Iris pigment epithelial cell (primary cell): ENCODE measurements at regions not wholly inside any gene's neighbourhood (a gene's known extent, or its start where the extent isn't known, plus 50 kb on each side); places are given as distances from the start of the nearest gene placed in this dataset.

Experiments used
- DNase-seq: peaks from one replicate; pipeline ENCODE4 v3.0.0-alpha.2; 2011; ENCODE audit warnings: low read depth

DNA sequence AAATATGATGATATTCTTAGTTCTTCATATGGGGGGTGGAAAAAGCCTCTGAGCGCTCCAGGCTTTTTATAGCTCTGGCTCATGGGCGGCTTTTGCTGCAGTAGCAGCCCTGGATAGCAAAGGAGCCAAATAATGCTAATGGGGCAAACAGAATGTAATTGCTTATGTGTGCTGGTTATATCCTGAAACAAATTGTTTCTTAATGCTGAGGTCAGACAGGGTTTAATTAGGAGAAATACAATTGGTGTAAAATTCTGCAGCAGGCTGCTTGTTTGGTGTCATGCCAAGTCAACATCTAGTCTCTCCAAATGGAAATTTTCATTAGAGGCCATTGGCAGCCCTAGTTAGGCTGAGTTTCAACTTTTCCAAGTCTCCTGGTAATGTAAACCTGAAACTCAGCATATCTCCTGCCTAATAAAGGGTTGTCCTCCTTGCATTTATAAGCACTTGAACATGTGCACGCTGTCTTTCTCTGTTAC lies 530.1 kb upstream of the NOX3 start:
- no peak for DNase-seq

DNA sequence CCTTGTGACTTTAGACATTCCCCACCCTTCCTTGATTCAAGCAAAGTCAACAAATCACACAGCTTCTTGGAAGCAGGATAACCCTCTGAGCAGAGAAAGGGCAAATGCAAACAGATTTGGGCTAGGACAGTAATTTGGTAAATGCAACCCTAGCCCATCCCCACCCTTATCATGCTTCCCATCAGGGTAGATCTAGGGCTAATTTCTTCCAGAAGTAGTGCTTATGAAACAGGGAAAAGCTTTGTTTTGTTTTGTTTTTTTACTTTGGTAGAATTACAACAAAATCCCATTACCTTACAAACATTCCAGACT lies 525.1 kb upstream of the NOX3 start:
- no peak for DNase-seq

DNA sequence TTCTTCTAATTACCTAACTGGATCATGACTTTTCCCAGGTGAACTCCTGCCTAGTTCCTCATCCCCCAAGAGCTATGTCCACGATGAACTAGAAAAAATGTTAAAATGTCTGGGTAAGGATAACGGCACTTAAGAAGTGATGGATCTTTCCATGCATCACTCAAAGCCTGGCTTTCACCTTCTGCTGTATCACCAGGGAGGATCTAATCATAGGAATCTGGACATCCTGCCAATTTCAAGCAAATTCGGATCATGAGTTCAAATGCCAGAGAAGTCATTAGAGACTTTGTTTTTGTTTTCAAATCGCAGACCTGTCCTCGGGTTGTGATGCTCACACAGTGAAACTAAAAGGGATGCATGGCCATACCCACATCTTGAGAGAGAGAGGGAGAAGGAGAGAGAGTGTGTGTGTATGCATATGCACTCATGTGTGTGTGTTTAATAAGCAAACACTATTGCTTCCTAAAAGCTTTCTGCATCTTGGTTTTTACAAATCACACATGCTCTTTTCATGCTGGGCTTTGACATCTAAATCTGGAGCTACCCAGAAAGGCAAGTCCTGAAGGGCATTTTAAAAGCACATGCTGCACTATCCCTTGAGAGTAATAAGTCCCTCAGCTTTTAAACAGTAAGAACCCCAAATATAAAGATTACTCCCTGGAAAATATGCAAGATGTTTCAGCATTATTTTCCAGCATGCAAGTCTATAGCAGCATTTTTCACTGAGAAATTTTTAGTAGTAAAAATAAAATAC lies 524.6 kb upstream of the NOX3 start:
- DNase-seq = no peak

DNA sequence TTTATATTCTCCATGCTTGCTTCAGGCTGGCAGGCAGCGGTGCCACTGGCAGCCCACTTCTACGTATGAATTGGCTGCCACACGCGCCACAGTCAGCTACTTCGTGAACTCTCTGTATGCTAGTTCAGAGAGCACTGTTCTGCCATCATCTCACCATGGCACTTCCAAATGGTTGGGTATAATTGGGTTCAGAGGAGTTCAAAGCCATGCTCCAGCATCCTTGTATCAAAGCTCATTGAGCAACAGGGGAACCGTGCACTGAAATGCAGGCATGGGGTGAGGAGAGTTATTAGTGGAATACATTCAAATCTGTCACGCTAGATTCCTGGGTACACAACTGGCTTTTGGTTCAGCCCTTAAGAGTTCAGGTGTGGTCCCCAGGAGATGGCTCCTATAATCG lies 519.9 kb upstream of the NOX3 start:
- DNase-seq = no peak

DNA sequence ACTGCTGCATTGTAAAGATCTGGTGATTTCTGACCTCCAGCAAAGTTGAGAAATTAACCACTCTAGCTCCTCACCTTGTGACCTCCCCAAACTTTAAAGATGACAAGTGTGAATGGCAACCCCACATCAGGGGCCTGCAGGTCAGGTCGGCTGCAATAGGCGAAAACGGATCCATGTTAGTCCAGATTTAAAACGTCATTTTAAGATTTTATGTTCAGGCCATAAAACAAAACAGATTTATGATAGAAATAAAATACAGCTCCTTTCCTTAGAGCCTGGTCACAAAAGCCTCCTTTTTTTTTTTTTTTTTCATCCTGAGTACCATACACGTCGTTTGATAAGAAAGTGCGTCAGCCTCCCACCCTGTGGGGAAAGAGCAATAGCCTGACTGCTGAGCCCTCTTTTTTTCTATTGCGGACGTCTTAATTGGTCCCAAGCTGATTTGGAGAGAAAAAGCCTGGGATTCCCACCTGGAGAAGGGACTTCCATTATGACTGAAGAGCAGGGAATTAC lies 519.2 kb upstream of the NOX3 start:
- DNase-seq = no peak

DNA sequence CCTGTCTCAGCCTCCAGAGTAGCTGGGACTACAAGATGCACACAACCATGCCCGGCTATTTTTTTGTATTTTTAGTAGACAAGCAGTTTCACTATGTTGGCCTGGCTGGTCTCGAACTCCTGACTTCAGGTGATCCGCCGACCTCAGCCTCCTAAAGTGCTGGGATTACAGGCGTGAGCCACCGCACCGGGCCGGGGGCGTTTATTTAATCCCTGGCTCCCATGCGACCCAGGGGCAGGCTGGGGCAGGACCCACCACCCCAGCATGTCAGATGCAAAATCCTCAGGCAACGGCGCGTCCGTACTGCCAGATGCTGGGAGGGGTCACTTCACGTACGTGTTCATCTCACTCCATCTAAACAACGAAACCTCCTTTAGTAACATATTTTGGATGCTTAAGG lies 518.7 kb upstream of the NOX3 start:
- DNase-seq = no peak

DNA sequence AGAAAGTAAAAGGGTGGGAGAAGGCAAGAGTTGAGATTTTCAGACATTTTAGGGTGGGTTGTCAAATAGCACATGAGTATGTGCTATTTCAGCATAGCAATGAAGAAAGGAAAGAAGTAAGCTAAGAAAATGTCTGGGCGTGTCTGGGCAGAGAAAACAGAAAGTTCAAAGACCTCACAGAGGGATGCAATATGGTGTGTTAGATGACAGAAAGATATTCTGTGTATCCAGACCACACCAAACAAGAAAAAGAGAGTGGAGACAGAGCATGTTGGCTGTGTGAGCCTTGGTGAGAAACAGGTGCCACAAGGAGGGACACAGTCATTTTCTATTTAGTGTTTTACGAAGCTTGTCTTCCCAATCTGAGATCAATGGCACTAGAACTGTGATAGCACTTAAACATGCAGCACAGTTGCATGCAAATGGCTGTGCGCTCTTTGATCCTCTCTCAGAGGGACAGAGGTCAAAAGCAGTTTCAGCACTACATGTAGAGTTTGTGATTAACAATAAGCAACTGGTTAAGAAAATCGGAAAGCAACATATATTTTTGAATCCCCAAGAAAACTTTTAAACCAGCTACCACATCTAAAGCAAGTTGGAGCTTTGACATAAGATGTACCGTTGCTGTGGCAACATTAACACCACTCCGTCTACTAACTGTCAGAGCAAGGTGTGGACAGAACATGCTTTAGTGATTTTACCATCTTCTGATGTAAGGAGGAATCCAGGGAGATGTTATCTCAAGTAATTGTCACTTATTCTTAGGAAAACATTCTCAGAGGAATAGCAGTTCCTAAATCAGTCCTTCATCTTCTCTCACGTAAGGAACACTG lies 515.5 kb upstream of the NOX3 start:
- DNase-seq = no peak

DNA sequence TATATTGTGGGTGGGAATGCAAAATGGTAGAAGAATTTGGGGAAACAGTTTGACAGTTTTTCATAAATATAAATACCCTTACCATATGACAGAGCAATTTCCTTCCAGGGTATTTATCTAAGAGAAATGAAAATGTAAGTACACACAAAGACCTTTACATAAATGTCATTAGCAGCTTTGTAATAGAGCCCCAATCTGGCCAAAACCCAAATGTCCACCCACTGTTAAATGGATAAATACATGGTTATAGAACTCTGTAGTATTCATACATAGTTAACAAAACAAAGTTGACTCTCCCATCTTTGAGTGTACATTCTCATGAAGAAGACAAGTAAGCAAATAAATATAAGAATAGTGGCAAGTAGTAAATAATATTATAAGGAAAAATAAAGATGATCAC lies 514.8 kb upstream of the NOX3 start:
- DNase-seq = no peak

DNA sequence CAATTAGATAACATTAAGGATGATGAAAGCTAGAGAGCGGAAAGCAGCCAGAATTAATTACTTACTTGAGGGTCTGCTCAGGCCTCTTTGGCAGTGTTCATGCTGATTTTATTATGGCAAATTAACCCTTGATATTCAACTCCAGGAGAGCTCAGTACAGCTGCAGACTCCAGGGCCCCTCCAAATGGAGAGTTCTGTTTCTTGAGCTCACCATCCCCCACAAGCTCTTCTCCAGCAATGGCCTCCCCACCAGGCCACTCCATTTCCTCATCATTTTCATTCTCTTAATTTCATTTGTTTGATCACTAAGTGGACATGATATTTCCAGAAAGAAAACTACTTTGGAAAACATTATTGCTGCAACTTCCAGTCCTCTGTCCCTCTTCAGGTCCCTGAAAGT lies 513.3 kb upstream of the NOX3 start:
- DNase-seq = no peak

DNA sequence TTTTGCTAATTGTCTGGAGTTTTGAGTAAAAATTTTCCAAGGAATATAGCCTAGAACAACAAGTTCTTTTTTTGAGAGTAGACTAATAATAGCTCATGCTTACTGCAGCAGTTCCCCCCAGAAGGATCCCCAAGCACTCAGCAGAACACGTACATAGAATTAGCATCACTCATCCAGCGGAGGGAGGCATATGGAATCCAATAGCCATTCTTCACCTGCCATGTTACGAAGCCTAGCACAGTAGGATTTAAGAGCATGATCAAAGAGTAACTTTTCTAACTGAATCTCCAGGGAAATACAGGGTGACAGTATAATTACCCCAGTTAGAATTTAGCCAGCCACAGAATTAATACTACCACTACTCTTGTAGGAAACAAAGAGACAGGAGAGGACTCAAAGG lies 511.7 kb upstream of the NOX3 start:
- DNase-seq = no peak

DNA sequence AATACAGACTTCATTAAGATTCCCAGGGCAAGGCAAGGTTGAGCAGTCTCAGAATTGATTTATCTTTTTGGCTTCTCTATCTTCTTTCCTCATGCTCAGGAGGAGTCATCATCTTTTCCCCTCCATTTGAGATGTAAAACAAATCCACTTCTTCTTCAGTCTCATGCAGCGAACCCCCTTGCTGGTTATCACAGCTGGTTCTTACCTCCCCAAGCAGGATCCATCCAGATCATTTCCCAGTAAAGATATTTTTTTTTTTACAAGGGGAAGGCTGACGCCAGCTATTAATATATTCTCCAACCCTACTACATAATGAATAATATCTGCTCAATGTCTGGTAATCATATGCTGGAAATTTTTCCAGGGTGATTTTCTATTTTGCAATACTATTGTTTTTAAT lies 508.9 kb upstream of the NOX3 start:
- DNase-seq = no peak

DNA sequence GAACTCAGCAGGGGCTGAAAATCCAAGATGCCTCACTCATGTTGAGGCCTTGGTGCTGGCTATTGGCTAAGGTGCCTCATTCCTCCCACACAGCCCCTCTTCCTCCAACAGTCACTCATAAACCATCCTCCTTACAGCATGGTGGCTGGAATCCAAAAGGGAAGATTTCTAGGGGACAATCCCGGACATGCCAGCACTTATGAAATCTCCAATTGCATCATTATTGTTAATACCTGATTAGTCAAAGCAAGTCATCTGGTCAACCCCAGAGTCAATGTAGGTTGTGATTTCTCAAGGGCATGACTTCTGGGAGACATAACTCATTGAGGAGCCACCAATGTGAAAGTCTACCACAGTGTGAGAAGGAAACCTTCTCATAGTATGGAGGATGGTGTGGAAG lies 506.6 kb upstream of the NOX3 start:
- DNase-seq = peak; percentile 1

DNA sequence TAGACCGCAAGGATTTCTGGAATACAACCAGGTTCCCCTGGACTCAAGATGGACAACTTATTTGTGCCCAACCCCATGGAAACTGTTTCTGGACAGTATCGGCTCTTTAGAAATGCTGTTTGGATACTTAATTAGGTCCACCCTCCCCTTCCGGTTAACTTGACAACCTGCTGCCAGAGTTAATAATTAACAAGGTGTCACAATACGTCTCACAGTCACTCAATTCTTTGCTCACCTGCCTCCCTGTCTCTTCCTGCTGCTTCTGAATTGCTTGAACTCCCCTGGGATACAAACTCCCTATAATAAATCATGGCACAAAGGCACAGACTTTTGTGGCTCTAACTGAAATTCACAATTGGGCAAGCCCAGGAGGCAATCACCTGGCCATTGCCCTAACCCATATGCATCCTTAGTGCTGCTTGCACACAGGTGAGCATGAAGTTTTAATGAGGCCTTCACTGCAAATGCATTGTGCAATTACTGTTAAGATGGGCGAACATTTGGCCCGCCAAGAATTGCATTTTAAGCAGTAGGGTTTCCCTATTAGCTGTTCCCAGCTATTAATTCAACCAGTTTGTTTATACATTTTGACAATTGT lies 504.4 kb upstream of the NOX3 start:
- DNase-seq = no peak

DNA sequence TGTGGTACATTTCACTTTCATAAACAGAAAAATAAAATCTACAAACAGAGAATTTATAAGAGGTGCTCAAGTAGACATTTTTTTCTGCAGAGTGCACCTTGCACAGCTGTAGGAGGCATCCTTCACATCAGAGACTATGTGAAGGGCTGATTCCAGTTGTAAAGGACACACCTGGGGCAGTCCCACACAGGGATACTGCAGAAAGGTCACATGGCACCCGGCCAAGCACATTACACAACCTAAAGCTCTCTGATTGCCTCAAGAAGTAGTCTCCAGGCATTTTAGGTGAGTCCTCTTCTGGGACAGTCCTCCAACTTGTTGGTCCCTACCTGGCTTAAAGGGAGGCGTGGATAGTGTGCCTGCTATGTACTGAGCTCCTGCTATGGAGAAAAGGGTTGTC lies 502.9 kb upstream of the NOX3 start:
- no peak for DNase-seq

DNA sequence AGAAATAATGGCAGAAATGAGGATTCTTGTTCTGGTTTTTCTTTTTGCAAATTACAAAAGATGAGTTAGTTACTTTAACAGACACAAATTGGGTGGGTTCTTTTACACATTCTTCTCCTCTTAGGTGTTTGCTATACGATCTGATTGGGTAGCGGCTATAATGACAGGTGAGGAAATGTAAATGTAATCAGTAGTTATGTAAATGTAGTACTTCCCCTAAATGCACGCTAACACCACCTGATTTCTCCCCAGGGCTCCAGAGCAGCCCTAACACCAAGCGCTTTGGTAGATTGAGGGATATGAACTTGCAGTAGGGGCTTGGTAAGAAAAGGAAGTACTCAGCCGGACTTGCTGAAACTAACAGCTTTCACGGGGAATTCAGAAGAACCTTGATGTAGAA lies 499.4 kb upstream of the NOX3 start:
- DNase-seq = no peak

DNA sequence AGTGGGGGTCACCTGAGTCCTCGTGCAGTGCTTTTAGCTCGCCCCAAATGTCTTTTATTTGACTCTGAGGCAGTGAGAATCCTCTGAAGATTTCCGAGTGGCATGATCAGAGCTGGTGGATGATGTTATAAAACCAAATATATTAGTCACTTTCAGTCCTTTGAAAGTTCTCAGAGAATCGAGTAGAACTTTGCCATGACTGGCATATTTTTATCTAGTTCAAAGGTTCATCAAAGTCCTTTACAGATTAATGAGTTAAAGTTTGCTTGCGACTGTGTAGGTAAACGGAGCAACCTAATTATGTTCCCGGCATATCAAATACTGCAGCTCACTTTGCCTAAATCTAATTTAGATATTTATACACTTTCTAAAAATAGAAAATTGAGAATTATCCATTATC lies 498.5 kb upstream of the NOX3 start:
- no peak for DNase-seq

DNA sequence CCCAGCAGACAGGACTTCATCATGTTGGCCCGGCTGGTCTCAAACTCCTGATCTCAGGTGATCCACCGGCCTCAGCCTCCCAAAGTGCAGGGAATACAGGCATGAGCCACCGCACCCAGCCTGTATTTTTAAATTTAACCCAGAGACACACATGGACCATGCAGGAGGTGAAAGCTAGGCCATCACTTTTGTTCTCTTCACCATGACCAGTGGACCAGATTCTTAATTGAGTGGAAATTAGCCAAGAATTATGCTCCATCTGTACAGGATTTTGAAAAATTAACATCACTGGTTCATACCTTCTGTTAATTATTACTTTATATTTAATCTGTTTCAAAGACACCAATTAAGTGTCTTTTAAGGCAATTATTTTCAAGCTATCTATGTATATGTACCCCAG lies 493.6 kb upstream of the NOX3 start:
- no peak for DNase-seq

DNA sequence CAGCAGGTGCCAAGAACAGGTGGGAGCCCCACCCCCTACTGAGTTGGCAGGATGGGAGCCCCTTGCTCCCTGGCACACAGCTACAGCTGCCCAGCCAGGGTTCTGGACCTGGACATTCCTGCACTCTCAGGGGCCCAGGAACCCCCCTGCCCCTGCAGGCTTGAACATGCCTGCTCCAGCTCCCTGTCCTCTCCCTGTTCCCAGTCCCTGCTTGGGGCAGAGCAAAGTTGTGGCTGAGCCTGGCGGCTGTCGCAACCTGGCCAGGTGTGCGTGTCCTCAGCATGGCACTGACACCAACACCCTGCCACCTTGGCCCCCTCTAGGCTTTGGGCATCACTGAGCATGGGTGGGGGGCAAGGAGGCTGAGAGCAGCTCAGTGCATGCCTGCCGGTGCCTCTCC lies 491.2 kb upstream of the NOX3 start:
- DNase-seq = no peak

DNA sequence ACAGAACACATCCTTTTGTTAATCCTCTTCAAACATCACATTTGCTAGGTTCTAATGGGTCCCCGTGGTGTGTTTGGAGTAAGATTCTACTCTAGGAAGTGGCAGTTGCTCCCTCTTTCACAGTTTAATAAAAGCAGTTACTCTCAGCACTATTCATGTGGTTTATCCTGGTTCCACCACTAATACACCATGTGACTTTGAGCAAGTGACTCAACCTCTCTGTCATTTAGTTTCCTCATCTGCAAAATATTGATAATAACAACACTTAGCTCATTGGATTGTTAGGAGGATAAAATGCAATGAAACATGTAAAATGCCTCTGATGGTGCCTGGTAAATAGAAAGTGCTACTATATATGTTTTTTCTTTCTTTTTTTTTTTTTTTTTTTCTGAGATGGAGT lies 488.0 kb upstream of the NOX3 start:
- peak; percentile 32 for DNase-seq

DNA sequence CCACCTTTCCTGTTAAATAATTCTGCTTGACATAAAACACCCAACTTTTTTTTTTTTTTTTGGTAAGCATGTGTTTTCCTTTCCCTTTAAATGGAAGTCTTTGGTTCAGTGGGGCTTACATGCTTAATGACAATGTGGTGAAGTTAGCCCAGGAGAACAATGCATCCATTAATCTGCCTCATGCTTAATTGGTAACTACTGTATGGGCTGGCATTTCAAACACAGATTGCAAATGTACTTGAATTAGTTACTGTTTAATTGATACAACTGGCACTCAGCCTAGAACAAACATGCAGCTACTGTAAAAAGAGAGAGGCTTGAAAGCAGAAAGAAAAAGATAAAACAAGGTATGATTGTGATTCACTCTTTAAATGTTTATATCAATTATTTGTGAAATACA lies 483.6 kb upstream of the NOX3 start:
- DNase-seq = no peak

DNA sequence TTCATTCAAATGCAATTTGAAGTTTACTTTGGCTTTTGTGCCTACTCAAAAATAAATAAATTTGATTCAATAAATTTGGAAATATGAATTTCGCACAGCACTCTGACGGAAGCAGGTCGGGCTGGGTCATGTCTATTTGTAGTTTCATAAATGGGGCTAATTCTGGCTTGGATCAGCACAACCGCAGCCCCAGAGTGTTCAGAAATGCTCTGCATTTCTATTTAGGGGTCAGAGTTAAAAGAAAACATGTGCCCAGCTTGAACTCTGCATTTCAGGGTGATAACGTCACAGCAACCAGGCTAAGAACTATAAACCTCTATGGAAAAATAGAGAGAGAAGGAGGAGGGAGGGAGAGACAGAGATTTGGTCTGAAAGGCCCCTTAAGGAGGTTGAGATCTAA lies 480.9 kb upstream of the NOX3 start:
- peak; percentile 2 for DNase-seq

DNA sequence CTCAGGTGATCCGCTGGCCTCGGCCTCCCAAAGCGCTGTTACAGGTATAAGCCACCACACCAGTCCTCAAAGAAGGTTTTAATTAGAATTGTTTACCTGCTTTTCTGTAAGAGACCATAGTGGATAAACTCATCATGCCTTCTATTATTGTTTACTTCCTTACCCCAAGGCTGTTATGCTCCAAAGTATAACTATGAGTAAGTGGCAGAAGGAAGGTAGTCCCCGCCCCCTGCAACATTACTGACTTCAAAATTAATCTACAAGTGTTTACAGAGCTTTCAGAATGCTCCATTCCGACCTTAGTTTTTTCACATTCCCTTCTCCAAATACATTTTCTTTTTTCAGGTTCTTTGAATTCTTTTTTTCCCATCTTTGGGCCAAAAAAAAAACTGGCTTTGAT lies 480.5 kb upstream of the NOX3 start:
- no peak for DNase-seq
